ENCODE measurements at regions not wholly inside any gene's neighbourhood (a gene's known extent, or its start where the extent isn't known, plus 50 kb on each side); places are given as distances from the start of the nearest gene placed in this dataset.

DNA sequence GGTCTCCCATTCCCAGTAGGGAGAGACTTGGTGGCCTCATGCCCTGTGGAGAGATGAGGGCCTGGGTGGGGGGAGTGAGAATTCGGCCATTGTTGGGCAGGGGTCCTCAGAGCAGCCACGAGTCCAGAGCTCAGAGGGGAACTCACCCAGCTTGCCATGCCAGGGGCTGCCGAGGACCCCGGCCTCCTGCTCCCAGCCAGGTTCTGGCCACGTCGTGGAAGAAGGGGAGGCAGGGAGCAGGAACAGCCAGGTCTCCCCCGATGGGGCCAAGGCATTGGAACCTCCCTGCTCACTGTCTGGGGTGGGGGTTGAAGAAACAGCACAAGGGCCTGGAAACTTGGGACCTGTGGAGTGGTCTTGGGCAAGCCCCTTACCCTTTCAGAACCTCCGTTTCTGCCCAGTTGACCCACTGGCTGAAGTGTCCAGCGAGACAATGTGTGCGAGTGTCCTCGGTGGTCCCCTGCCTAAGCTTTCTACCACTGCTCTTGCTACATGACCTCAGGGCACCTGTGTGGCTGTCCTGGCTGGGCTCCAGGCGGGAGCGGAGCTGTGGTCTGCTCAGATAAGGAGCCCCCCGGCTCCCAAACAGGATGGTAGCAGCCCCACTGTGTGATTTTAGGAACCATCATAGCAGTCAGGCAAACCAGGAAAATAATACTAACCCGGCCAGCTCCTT is 74.7 kb upstream of the WNT11 start:
- Mint-ChIP-seq H3K27me3 (no peaks in the 10 kb centered on the region), H3K27ac (no peak overlapping the region), H3K9me3 (no peaks in the 10 kb centered on the region), H3K4me1 (peaks cover 0 to 3% (median 2%) of the 10 kb centered on the region in 3 donors), H3K36me3 (no peaks in the 10 kb centered on the region), H3K4me3 (no peak overlapping the region)

DNA sequence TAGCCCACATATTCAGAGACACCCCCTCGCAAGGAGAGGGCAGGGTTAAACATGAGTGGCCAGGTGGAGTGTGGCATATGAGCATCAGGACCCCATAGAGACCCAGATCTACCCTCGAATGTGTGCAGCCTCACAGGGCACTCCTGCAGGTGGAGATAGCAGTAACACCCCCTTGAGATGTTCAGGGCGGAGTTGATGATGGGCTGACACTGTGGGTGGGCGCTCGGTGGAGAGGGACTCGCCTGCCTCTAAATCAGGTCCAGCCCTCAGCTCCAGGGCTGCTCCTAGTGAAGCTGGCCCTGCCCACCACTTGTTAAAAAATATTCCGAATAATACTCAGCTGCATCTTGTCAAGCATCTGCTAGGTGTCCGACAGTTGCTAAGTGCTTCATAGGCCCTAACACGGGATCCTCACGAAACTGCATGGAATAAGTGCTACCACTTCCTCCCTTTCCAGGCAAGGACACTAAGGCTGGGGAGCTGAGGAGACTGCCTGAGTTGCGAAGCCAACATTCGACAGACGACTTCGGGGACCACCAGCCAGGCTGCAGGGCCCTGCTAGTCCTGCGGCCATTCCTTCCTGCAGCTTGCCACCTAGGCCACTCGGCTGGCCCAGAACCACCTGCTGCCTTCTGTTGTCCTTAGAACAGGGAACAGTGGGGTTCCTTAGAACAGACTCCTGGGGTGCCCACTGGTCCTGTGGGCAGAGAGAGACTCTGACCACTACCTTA is 74.0 kb upstream of the WNT11 start:
- no peak overlapping the region for H3K4me3 Mint-ChIP-seq
- H3K4me1 Mint-ChIP-seq, result peaks cover 0 to 3% (median 2%) of the 10 kb centered on the region in 3 donors
- H3K36me3 Mint-ChIP-seq, result no peaks in the 10 kb centered on the region
- H3K27ac Mint-ChIP-seq, result no peak overlapping the region
- no peaks in the 10 kb centered on the region for H3K9me3 Mint-ChIP-seq
- no peaks in the 10 kb centered on the region for H3K27me3 Mint-ChIP-seq

DNA sequence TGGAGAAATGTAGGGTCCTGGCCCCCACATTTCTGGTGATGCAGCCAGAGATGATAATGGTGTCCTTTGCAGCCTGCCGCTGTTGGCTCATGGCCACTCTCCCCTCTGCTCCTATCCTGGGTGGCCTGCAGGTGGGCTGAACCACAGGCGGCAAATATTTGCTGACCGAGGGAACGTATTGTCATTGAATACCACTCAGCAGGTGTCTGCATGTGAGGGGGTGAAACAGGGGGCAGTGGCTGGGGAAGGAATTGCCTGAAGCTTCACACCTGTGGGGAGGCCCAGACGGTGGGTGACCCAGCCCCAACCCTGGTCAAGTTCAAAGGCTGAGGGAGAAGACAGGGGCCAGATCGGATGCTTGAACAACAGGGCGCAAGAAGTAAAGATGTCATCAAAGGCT is 73.3 kb upstream of the WNT11 start:
- peaks cover 0 to 3% (median 2%) of the 10 kb centered on the region in 3 donors for H3K4me1 Mint-ChIP-seq
- no peak overlapping the region for H3K4me3 Mint-ChIP-seq
- H3K36me3 Mint-ChIP-seq, result no peaks in the 10 kb centered on the region
- H3K27me3 Mint-ChIP-seq, result no peaks in the 10 kb centered on the region
- H3K9me3 Mint-ChIP-seq, result peaks cover 0 to 1% (median 0%) of the 10 kb centered on the region in 3 donors
- no peak overlapping the region for H3K27ac Mint-ChIP-seq

DNA sequence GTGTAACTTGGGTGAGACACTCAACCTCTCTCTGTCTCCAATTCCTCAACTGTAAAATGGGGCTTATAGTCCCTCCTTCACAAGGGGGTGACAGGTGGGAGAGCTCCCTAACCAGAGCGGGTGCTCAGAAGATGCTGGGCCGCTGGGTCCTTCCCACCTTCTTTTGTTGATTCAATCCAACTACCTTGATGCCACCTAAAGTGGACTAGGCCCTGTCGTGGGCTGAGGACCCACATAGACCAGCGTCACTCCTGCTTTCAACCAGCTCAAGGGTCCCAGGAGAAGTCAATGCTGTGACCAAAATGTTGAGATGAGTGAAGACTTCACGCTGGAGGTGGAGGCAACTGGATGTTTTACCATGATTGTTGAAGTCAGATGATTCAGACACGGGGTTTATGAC is 72.7 kb upstream of the WNT11 start:
- H3K27ac Mint-ChIP-seq, result no peak overlapping the region
- H3K36me3 Mint-ChIP-seq, result no peaks in the 10 kb centered on the region
- peaks cover 0 to 7% (median 0%) of the 10 kb centered on the region in 3 donors for H3K9me3 Mint-ChIP-seq
- H3K4me1 Mint-ChIP-seq, result peaks cover 0 to 3% (median 2%) of the 10 kb centered on the region in 3 donors
- no peak overlapping the region for H3K4me3 Mint-ChIP-seq
- H3K27me3 Mint-ChIP-seq, result no peaks in the 10 kb centered on the region

DNA sequence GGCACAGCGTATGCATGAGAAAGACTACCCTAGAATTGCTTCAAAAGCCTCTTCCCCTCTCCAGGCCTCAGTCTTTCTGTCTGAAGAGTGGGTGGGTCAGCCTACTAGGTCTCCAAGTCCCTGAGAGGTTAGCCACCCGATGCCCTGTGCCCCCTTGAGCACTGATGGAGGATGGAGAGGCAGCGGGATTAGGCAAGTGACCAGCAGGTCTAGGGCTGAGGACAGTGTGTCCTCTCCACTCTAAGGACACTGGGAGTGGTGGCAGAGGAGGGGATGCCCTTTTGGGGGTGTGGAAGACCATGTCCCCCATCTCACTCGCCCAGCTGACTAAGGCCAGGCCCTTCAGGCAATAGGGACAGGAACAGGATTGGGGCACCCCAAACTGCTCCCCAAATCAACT is 72.2 kb upstream of the WNT11 start:
- Mint-ChIP-seq H3K4me1 (peaks cover 0 to 3% (median 2%) of the 10 kb centered on the region in 3 donors), H3K27me3 (no peaks in the 10 kb centered on the region), H3K36me3 (no peaks in the 10 kb centered on the region), H3K4me3 (peak overlapping the region in 1 of 4 donors; percentile 27), H3K9me3 (peaks cover 0 to 8% (median 3%) of the 10 kb centered on the region in 3 donors), H3K27ac (no peak overlapping the region)

DNA sequence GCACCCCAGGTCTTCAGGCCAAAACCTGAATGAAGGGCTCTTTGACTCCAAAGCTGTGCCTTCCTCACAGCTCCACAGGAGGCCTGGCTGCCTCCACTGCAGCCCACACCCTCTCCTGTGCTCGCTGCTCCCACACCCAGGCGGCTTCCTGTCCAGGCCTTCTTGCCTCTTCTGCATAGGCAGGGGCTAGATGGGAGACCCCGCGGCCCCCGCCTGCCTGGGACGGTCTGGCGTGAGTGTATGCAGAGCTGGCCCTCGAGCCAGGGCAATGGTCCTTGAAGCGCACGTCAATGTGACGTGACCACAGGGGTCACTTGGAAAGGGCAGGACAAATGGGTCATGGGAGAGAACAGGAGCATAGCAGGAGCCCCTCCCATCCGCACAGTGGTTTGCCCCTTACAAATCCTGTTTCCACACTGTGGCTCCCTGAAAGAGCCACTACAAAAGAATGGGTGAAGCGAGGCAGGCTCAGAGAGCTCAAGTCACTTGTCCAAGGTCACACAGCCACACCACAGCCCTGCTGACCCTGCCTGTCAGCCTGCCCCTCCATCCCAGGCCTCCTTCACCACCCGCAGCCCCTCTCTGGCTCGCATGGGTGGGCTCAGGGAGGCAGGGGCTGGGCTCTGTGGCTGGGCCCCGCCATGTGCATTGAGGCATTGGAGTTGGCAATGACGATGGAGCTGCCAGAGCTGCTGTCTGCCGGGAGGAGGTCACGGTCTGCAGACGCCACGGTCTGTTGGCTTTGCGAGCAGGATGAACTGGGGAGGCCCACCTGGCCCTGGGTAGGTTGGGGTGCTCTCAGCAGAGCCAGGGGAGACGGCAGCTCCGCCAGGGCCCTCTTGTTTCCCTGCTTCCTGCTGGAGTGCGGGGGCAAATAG is 71.2 kb upstream of the WNT11 start:
- Mint-ChIP-seq H3K36me3 (no peaks in the 10 kb centered on the region), H3K4me1 (peaks cover 0 to 3% (median 2%) of the 10 kb centered on the region in 3 donors), H3K27ac (no peak overlapping the region), H3K4me3 (peak overlapping the region in 1 of 4 donors; percentile 45), H3K9me3 (peaks cover 0 to 8% (median 3%) of the 10 kb centered on the region in 3 donors), H3K27me3 (no peaks in the 10 kb centered on the region)

DNA sequence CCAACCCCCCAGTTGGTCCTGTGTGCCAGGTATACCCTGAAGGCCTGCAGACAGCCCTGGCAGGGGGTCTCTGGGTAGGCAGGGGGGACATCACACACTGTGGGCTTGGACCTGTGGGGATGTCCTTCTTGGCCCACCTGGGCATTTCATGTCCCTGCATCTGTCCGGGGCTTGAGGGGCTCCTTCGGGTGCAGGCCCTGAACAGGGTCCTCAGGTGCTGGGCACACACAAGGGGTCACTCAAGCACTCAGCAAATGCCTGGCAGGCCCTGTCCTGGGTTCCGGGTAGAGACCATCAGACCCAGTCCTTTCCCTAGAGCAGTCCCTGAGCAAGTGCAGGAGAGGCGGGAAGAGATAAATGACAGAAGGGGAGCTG is 70.5 kb upstream of the WNT11 start:
- H3K36me3 Mint-ChIP-seq, result no peaks in the 10 kb centered on the region
- H3K4me3 Mint-ChIP-seq, result peak overlapping the region in 1 of 4 donors; percentile 9
- H3K27ac Mint-ChIP-seq, result no peak overlapping the region
- H3K4me1 Mint-ChIP-seq, result peaks cover 0 to 3% (median 2%) of the 10 kb centered on the region in 3 donors
- no peaks in the 10 kb centered on the region for H3K27me3 Mint-ChIP-seq
- H3K9me3 Mint-ChIP-seq, result peaks cover 0 to 8% (median 3%) of the 10 kb centered on the region in 3 donors

DNA sequence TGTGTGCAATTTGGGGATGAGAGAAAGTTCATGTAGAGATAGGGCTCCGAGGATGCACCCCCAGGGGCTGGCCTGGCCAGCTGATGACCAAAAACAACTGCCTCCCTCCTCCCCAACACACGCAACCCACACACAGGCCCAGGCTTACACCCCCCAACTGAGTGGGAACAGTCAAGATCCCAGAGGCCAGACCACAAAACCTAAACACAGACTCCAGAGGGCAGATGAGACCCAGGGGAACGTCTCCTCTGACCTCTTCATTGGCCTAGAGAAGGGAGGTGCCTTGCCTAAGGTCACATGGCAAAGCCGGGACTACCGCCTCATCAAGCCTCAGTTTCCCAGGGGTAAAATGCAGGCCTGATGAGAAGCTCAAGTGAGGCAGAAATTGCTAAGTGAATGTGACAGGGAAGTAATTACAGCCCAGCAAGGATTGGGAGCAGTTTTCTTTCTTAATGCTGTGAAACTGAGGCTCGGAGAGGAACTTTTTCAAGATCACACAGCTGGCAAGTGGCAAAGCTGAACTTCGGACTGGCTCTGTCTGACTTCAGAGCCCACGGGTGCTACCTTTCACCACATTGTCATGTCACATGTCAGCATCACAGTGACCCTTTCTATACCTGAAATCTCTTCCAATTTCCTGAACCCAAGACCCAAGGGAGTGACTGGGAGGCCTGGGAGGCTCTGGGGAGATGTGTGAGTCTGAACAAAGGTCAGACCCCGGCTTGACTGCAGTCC is 69.9 kb upstream of the WNT11 start:
- H3K27me3 Mint-ChIP-seq, result no peaks in the 10 kb centered on the region
- H3K27ac Mint-ChIP-seq, result no peak overlapping the region
- peaks cover 0 to 3% (median 2%) of the 10 kb centered on the region in 3 donors for H3K4me1 Mint-ChIP-seq
- peaks cover 0 to 8% (median 3%) of the 10 kb centered on the region in 3 donors for H3K9me3 Mint-ChIP-seq
- H3K4me3 Mint-ChIP-seq, result no peak overlapping the region
- H3K36me3 Mint-ChIP-seq, result peaks cover 2% of the 10 kb centered on the region

DNA sequence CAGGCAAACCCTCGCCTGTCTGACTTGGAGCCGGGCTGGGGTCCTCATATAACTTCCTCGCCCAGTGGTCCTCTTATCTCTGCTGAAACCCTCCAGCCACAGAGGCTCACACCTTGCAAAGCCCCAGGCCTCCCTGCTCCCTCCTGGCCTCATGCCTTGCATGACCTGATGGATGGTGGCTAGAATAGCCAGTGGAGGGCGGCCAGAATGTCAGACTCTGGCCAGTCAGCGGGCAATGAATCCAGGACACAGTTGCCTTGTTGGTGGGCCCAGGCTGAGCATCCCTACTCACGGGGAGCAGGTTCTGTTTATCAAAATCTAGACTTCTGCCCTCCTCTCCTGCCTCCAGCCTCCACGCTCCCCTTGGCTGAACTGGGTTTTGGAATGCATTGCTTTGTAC is 69.1 kb upstream of the WNT11 start:
- Mint-ChIP-seq H3K27me3 (no peaks in the 10 kb centered on the region), H3K36me3 (peaks cover 2% of the 10 kb centered on the region), H3K9me3 (peaks cover 0 to 8% (median 3%) of the 10 kb centered on the region in 3 donors), H3K4me3 (no peak overlapping the region), H3K27ac (no peak overlapping the region), H3K4me1 (peaks cover 0 to 3% (median 2%) of the 10 kb centered on the region in 3 donors)

DNA sequence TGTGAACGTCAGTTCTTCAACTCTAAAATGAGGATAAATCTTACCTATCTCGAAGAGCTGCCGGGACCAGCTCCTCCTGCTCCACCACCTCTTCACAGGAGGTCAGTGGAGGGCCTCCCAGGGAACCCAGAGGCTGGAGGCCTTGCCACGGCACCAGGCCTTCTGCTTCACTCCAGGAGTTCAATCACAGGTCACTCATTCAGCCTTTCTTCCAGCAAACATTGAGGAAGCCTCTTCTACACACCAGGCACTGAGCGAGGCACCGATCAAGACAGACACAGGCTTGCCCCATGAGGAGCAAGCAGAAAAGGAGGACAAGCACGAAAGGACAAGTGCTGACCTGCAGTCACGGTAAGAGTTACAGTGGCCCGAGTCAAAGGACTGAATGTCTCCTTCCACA is 64.8 kb upstream of the WNT11 start:
- Mint-ChIP-seq H3K9me3 (peaks cover 0 to 8% (median 3%) of the 10 kb centered on the region in 3 donors), H3K4me3 (no peak overlapping the region), H3K4me1 (no peaks in the 10 kb centered on the region), H3K36me3 (peaks cover 2% of the 10 kb centered on the region), H3K27me3 (peaks cover 1% of the 10 kb centered on the region), H3K27ac (no peak overlapping the region)

DNA sequence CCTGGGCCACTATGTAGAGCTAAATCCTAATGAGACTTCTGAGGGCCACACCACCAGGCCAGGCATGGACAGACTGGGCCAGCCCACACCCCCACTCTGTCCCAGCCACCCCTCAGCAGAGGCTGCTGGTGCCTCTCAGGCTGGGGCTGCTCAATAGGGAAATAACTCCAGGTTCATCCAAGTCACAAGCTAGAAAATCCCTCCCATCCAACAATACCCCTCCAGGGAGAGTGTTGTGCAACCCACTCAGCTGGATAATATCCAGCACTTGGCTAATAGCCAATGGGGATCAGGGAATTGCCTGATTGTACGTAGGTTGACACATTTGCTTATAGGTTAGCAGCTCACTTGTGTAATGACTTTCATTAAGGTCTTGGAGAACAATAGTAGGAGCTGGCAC is 64.1 kb upstream of the WNT11 start:
- peaks cover 0 to 8% (median 3%) of the 10 kb centered on the region in 3 donors for H3K9me3 Mint-ChIP-seq
- peaks cover 2% of the 10 kb centered on the region for H3K36me3 Mint-ChIP-seq
- no peaks in the 10 kb centered on the region for H3K4me1 Mint-ChIP-seq
- peaks cover 1% of the 10 kb centered on the region for H3K27me3 Mint-ChIP-seq
- no peak overlapping the region for H3K4me3 Mint-ChIP-seq
- H3K27ac Mint-ChIP-seq, result no peak overlapping the region

DNA sequence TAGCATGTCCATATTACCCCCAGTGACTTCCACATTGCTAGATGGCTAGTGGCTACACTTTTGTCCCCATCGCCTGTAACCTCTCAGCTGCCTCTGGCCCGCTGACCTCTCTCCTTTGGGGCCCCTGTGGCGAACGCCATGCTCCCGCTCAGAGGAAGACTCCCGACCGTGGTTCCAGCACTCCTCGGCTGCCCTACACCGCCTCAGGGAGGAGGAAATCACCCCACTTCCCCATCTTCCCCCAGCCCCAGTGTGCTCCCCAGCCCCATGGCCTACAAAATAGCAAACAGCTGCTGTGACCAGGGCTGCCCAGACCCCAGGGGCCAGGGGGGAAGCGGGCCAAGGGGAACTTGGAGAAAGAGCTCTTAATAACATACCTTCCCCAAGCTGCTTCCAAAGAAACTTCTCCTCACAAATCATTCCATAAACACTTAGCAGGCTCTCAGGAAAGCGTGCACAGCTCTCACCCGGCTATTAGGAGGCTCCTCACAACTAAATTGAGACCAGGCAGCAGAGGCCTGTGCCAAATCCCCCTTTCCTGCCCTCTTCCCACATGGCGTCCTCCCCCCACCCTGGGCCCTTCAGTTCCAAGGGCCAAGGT is 63.5 kb upstream of the WNT11 start:
- no peak overlapping the region for H3K4me3 Mint-ChIP-seq
- no peak overlapping the region for H3K27ac Mint-ChIP-seq
- peaks cover 1% of the 10 kb centered on the region for H3K27me3 Mint-ChIP-seq
- peaks cover 2% of the 10 kb centered on the region for H3K36me3 Mint-ChIP-seq
- no peaks in the 10 kb centered on the region for H3K4me1 Mint-ChIP-seq
- H3K9me3 Mint-ChIP-seq, result peaks cover 0 to 8% (median 3%) of the 10 kb centered on the region in 3 donors

DNA sequence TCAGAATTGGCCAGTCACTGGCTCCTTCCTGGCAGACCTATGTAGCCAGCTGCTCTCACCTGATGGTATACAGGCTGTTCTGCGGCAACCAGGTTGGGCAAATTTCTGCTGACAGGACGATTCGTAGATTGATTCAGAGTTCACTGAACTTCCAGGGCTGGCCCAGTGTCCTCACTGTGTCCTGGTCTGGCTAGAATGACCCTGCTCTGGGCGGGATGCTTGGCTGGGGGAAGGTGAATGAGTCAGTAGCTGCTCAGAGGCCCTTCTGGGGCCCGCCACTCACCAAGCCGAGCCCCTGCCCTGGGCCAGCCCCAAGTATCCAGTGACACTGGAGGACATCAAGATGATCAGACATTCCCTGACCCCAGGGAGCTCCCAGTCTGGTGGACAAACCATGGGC is 62.9 kb upstream of the WNT11 start:
- no peaks in the 10 kb centered on the region for H3K4me1 Mint-ChIP-seq
- H3K27ac Mint-ChIP-seq, result no peak overlapping the region
- H3K4me3 Mint-ChIP-seq, result no peak overlapping the region
- H3K27me3 Mint-ChIP-seq, result peaks cover 1% of the 10 kb centered on the region
- peaks cover 2% of the 10 kb centered on the region for H3K36me3 Mint-ChIP-seq
- peaks cover 0 to 3% (median 2%) of the 10 kb centered on the region in 3 donors for H3K9me3 Mint-ChIP-seq

DNA sequence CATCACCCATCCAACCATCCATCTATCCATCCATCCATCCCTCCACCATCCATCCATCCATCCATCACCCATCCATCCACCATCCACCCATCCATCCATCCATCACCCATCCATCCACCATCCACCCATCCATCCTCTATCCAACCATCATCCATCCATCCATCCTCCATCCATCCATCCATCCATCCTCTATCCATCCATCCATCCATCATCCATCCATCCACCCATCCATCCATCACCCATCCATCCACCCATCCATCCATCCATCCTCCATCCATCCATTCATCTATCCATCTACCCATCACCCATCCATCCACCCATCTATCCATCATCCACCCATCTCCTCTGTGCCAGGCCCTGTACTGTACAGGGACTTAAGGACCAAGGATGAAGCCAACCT is 62.2 kb upstream of the WNT11 start:
- Mint-ChIP-seq H3K4me1 (no peaks in the 10 kb centered on the region), H3K9me3 (no peaks in the 10 kb centered on the region), H3K27ac (peak overlapping the region in 1 of 3 donors; percentile 73), H3K36me3 (peaks cover 2% of the 10 kb centered on the region), H3K4me3 (no peak overlapping the region), H3K27me3 (peaks cover 3% of the 10 kb centered on the region)
